Activated CD4-positive, alpha-beta memory T cell treated with anti-CD3 and anti-CD28 coated beads for 36 hours (primary cell): ENCODE measurements at regions not wholly inside any gene's neighbourhood (a gene's known extent, or its start where the extent isn't known, plus 50 kb on each side); places are given as distances from the start of the nearest gene placed in this dataset.
"Not testable (repeated sequence)": the region's sequence is repeated elsewhere in the genome, so short reads cannot be mapped to it uniquely, and the experiment has no call there.

Experiments
- CTCF ChIA-PET: fragments of 350-600 bp; sonication (Branson Sonifier 250); formaldehyde crosslinking; loops from one replicate; lab custom pipeline; 2021; ENCODE audit warnings: antibody characterized with exemption, inconsistent platforms; lab: Charles Lee
- POLR2A ChIA-PET: fragments of 350-600 bp; sonication (Branson Sonifier 250); formaldehyde crosslinking; loops from one replicate; lab custom pipeline; 2021; ENCODE audit warnings: antibody characterized with exemption; lab: Charles Lee
- DNase-seq: peaks from one replicate; pipeline ENCODE4 v3.0.0-alpha.2; 2020
- H3K27ac Mint-ChIP-seq: one replicate; pipeline ENCODE4 v1.8.0; 2021; ENCODE audit warnings: mixed read lengths
- H3K27me3 Mint-ChIP-seq: one replicate; pipeline ENCODE4 v1.8.0; 2021; ENCODE audit warnings: mixed read lengths
- H3K36me3 Mint-ChIP-seq: one replicate; pipeline ENCODE4 v1.8.0; 2021; ENCODE audit warnings: mixed read lengths
- H3K4me1 Mint-ChIP-seq: one replicate; pipeline ENCODE4 v1.8.0; 2021; ENCODE audit warnings: low read depth, mixed read lengths
- H3K4me3 Mint-ChIP-seq: one replicate; pipeline ENCODE4 v1.8.0; 2021; ENCODE audit warnings: mild to moderate bottlenecking, mixed read lengths
- H3K9me3 Mint-ChIP-seq: one replicate; pipeline ENCODE4 v1.8.0; 2021; ENCODE audit warnings: mixed read lengths
- intact Hi-C: fragments of 100-400 bp; cut with micrococcal nuclease; formaldehyde crosslinking; loops from one replicate; pipeline ENCODE4 v1.15.1; 2023

- Mint-ChIP-seq H3K27ac (no peak overlapping the region), H3K9me3 (no peaks in the 10 kb centered on the region), H3K4me3 (no peak overlapping the region), H3K4me1 (peaks cover 17% of the 10 kb centered on the region), H3K27me3 (peaks cover 47% of the 10 kb centered on the region), H3K36me3 (no peaks in the 10 kb centered on the region)
- DNase-seq, result no peak
- POLR2A ChIA-PET, result no interaction called here
- CTCF ChIA-PET, result no interaction called here
- intact Hi-C loops, result no loop called here
Measured at GRCh38 chr11:119586181-119586580, 142.8 kb downstream of the NECTIN1 start.

- H3K27ac Mint-ChIP-seq, result no peak overlapping the region
- POLR2A ChIA-PET, result no interaction called here
- H3K27me3 Mint-ChIP-seq, result peaks cover 53% of the 10 kb centered on the region
- no peaks in the 10 kb centered on the region for H3K36me3 Mint-ChIP-seq
- CTCF ChIA-PET, result no interaction called here
- DNase-seq, result no peak
- intact Hi-C loops, result no loop called here
- no peak overlapping the region for H3K4me3 Mint-ChIP-seq
- peaks cover 9% of the 10 kb centered on the region for H3K4me1 Mint-ChIP-seq
- no peaks in the 10 kb centered on the region for H3K9me3 Mint-ChIP-seq
Measured at GRCh38 chr11:119585043-119585781, 143.8 kb downstream of the NECTIN1 start.

GRCh38 chr11:119584193-119585042 is 144.6 kb downstream of the NECTIN1 start:
- POLR2A ChIA-PET, result no interaction called here
- CTCF ChIA-PET, result no interaction called here
- Mint-ChIP-seq H3K36me3 (no peaks in the 10 kb centered on the region), H3K27me3 (peaks cover 54% of the 10 kb centered on the region), H3K9me3 (no peaks in the 10 kb centered on the region), H3K4me1 (peaks cover 9% of the 10 kb centered on the region), H3K4me3 (no peak overlapping the region), H3K27ac (no peak overlapping the region)
- peak; percentile 18 for DNase-seq
- intact Hi-C loops, result no loop called here

GRCh38 chr11:119583585-119583984 is 145.4 kb downstream of the NECTIN1 start:
- H3K27ac Mint-ChIP-seq, result no peak overlapping the region
- POLR2A ChIA-PET, result no interaction called here
- no peaks in the 10 kb centered on the region for H3K36me3 Mint-ChIP-seq
- H3K4me1 Mint-ChIP-seq, result peaks cover 9% of the 10 kb centered on the region
- CTCF ChIA-PET, result no interaction called here
- no peak for DNase-seq
- no peaks in the 10 kb centered on the region for H3K9me3 Mint-ChIP-seq
- peaks cover 49% of the 10 kb centered on the region for H3K27me3 Mint-ChIP-seq
- intact Hi-C loops, result no loop called here
- no peak overlapping the region for H3K4me3 Mint-ChIP-seq

GRCh38 chr11:119581396-119581795 is 147.6 kb downstream of the NECTIN1 start:
- H3K27ac Mint-ChIP-seq, CTCF ChIA-PET, H3K9me3 Mint-ChIP-seq, H3K36me3 Mint-ChIP-seq, POLR2A ChIA-PET, H3K4me3 Mint-ChIP-seq, H3K4me1 Mint-ChIP-seq, DNase-seq, intact Hi-C loops: not testable (repeated sequence)
- peaks cover 51% of the 10 kb centered on the region for H3K27me3 Mint-ChIP-seq

- intact Hi-C loops, result no loop called here
- H3K4me3 Mint-ChIP-seq, result no peak overlapping the region
- DNase-seq, result no peak
- H3K27ac Mint-ChIP-seq, result no peak overlapping the region
- POLR2A ChIA-PET, result no interaction called here
- H3K9me3 Mint-ChIP-seq, result no peaks in the 10 kb centered on the region
- peaks cover 44% of the 10 kb centered on the region for H3K27me3 Mint-ChIP-seq
- H3K4me1 Mint-ChIP-seq, result peaks cover 9% of the 10 kb centered on the region
- no peaks in the 10 kb centered on the region for H3K36me3 Mint-ChIP-seq
- CTCF ChIA-PET, result no interaction called here
Measured at GRCh38 chr11:119580751-119581150, 148.2 kb downstream of the NECTIN1 start.

GRCh38 chr11:119580081-119580480 is 148.9 kb downstream of the NECTIN1 start:
- H3K27ac Mint-ChIP-seq, result no peak overlapping the region

GRCh38 chr11:119578521-119579191 is 150.3 kb downstream of the NECTIN1 start:
- no peak for DNase-seq
- H3K36me3 Mint-ChIP-seq, result no peaks in the 10 kb centered on the region
- H3K27ac Mint-ChIP-seq, result no peak overlapping the region
- no peaks in the 10 kb centered on the region for H3K4me1 Mint-ChIP-seq
- no peaks in the 10 kb centered on the region for H3K9me3 Mint-ChIP-seq
- ChIA-PET POLR2A (no interaction called here), CTCF (no interaction called here)
- peaks cover 29% of the 10 kb centered on the region for H3K27me3 Mint-ChIP-seq
- H3K4me3 Mint-ChIP-seq, result no peak overlapping the region
- intact Hi-C loops, result no loop called here

More at GRCh38 chr11:119580081-119580480, 148.9 kb downstream of the NECTIN1 start:
- intact Hi-C loops, result no loop called here
- CTCF ChIA-PET, result no interaction called here
- DNase-seq, result no peak
- Mint-ChIP-seq H3K4me3 (no peak overlapping the region), H3K4me1 (peaks cover 9% of the 10 kb centered on the region), H3K9me3 (no peaks in the 10 kb centered on the region), H3K27me3 (peaks cover 41% of the 10 kb centered on the region), H3K36me3 (no peaks in the 10 kb centered on the region)
- POLR2A ChIA-PET, result no interaction called here

GRCh38 chr11:119573858-119574257 is 150.9 kb upstream of the THY1 start:
- H3K4me1 Mint-ChIP-seq, result no peaks in the 10 kb centered on the region
- peaks cover 13% of the 10 kb centered on the region for H3K27me3 Mint-ChIP-seq
- H3K9me3 Mint-ChIP-seq, result no peaks in the 10 kb centered on the region
- intact Hi-C loops, result no loop called here
- POLR2A ChIA-PET, result no interaction called here
- no peak for DNase-seq
- H3K27ac Mint-ChIP-seq, result no peak overlapping the region
- CTCF ChIA-PET, result no interaction called here
- no peaks in the 10 kb centered on the region for H3K36me3 Mint-ChIP-seq
- H3K4me3 Mint-ChIP-seq, result no peak overlapping the region

- intact Hi-C loops, result no loop called here
- Mint-ChIP-seq H3K4me1 (no peaks in the 10 kb centered on the region), H3K27me3 (peaks cover 12% of the 10 kb centered on the region), H3K4me3 (no peak overlapping the region), H3K36me3 (no peaks in the 10 kb centered on the region), H3K27ac (no peak overlapping the region), H3K9me3 (no peaks in the 10 kb centered on the region)
- CTCF ChIA-PET, result interaction anchor here (0.6 to 1.6 kb wide), 2 partner anchors 217 to 421 kb away, joined by 3 to 5 read pairs; no protein-coding TSS in a partner anchor
- DNase-seq, result no peak
- POLR2A ChIA-PET, result no interaction called here
Measured at GRCh38 chr11:119572481-119573424, 149.8 kb upstream of the THY1 start.

GRCh38 chr11:119571311-119571710 is 148.3 kb upstream of the THY1 start:
- Mint-ChIP-seq H3K4me1 (no peaks in the 10 kb centered on the region), H3K4me3 (no peak overlapping the region)

More at GRCh38 chr11:119571311-119571710, 148.3 kb upstream of the THY1 start:
- DNase-seq, result no peak
- H3K9me3 Mint-ChIP-seq, result no peaks in the 10 kb centered on the region
- ChIA-PET CTCF (interaction anchor here (1.6 kb wide), 1 partner anchor 215 kb away, joined by 5 read pairs; no protein-coding TSS in a partner anchor), POLR2A (no interaction called here)
- intact Hi-C loops, result no loop called here
- H3K27ac Mint-ChIP-seq, result no peak overlapping the region
- no peaks in the 10 kb centered on the region for H3K36me3 Mint-ChIP-seq
- peaks cover 3% of the 10 kb centered on the region for H3K27me3 Mint-ChIP-seq
